ENCODE measurements at regions not wholly inside any gene's neighbourhood (a gene's known extent, or its start where the extent isn't known, plus 50 kb on each side); places are given as distances from the start of the nearest gene placed in this dataset.

DNA sequence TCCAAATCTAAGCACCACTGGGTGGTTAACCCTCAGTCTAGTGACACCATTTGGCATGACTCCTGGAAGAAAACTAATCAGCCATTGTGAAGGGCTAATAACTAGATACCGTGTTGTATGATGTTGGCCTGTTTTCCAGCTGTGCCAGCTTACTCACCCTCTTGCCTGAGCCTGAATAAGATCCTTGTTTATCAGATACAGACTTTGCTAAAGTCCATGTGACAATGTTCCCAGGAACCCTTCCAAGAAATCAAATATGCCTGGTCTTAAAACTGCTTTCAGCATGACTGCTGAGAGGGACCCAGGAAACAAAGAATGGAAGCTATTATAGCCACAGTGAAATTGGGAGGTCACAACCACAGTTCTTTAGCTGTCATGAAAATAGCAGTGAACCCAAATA lies 640.8 kb upstream of the INTU start:
- Histone ChIP-seq H3K9ac (ENCODE audit: low read depth in 1 of 3, low read length in 3 of 3) (no peak overlapping the region), H3K9me3 (ENCODE audit: control insufficient read depth in 3 of 3, low read length in 3 of 3) (peaks cover 0 to 4% (median 0%) of the 10 kb centered on the region in 3 donors), H3K36me3 (ENCODE audit: control insufficient read depth in 3 of 3, insufficient read depth in 3 of 3, low read length in 3 of 3) (no peaks in the 10 kb centered on the region), H3K4me3 (ENCODE audit: low read length in 3 of 3) (no peak overlapping the region), H3K27ac (ENCODE audit: low read depth, low read length) (no peak overlapping the region), H3K27me3 (ENCODE audit: control insufficient read depth in 3 of 3, insufficient read depth in 3 of 3, low read length in 3 of 3) (no peaks in the 10 kb centered on the region), H3K4me1 (ENCODE audit: control insufficient read depth in 3 of 3, insufficient read depth in 3 of 3, low read length in 3 of 3) (no peaks in the 10 kb centered on the region)

DNA sequence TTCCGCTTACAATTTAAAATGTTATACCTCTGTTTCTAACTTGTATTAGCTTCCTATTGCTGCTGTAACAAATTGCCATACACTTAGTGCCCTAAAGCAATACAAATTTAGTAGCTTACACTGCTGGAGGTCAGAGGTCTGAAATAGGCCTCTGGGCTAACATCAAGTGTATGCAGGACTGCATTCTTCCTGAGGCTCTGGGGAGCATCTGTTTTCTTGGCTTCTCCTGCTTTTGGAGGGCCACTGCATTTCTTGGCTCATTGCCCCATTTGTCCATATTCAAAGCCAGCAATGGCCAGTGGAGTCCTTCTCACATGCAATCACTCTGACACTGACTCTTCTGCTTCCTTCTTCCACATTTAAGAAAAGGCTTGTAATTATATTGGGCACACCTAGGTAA lies 639.8 kb upstream of the INTU start:
- H3K9me3 ChIP-seq (ENCODE audit: control insufficient read depth in 3 of 3, low read length in 3 of 3), result peaks cover 0 to 4% (median 0%) of the 10 kb centered on the region in 3 donors
- no peak overlapping the region for H3K27ac ChIP-seq (ENCODE audit: low read depth, low read length)
- H3K27me3 ChIP-seq (ENCODE audit: control insufficient read depth in 3 of 3, insufficient read depth in 3 of 3, low read length in 3 of 3), result no peaks in the 10 kb centered on the region
- no peak overlapping the region for H3K9ac ChIP-seq (ENCODE audit: low read depth in 1 of 3, low read length in 3 of 3)
- H3K4me1 ChIP-seq (ENCODE audit: control insufficient read depth in 3 of 3, insufficient read depth in 3 of 3, low read length in 3 of 3), result no peaks in the 10 kb centered on the region
- no peak overlapping the region for H3K4me3 ChIP-seq (ENCODE audit: low read length in 3 of 3)
- H3K36me3 ChIP-seq (ENCODE audit: control insufficient read depth in 3 of 3, insufficient read depth in 3 of 3, low read length in 3 of 3), result no peaks in the 10 kb centered on the region

DNA sequence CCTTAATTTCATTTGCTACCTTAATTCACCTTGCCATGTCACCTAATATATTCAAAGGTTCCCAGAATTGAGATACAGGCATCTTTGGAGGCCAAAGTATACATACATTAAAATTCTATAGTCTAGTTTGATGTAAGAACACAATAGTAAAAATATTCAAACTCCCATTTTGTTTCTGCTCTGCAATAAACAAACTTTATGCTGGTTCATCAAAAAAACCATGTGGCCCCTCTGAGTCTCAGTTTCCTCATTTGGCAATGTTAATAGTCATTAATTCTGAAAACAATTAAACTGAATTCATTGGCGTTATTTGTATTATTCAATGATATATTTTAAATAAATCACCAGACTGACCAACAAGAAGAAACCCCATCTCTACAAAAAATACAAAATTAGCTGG lies 639.4 kb upstream of the INTU start:
- H3K27ac ChIP-seq (ENCODE audit: low read depth, low read length), result no peak overlapping the region
- no peaks in the 10 kb centered on the region for H3K4me1 ChIP-seq (ENCODE audit: control insufficient read depth in 3 of 3, insufficient read depth in 3 of 3, low read length in 3 of 3)
- H3K4me3 ChIP-seq (ENCODE audit: low read length in 3 of 3), result no peak overlapping the region
- H3K36me3 ChIP-seq (ENCODE audit: control insufficient read depth in 3 of 3, insufficient read depth in 3 of 3, low read length in 3 of 3), result no peaks in the 10 kb centered on the region
- H3K9me3 ChIP-seq (ENCODE audit: control insufficient read depth in 3 of 3, low read length in 3 of 3), result peaks cover 0 to 4% (median 0%) of the 10 kb centered on the region in 3 donors
- no peaks in the 10 kb centered on the region for H3K27me3 ChIP-seq (ENCODE audit: control insufficient read depth in 3 of 3, insufficient read depth in 3 of 3, low read length in 3 of 3)
- H3K9ac ChIP-seq (ENCODE audit: low read depth in 1 of 3, low read length in 3 of 3), result no peak overlapping the region

DNA sequence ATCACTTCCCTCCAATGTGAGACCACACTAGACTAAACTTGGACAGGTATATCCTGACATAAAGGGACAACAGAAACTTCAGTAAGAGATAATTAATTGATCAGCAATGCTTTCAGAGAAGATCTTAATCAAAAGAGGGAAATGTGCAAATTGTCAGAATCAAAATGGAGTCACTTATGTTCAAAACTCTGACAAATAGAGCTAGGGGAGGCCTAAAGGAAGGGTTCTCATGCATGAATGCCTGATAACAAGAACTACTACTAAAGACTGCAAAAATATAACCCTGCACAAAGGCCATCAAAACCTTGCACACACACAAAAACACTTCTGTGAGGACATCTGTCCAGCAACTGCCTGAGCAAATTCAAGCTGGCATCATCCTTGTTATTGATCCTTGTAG lies 637.5 kb upstream of the INTU start:
- H3K9me3 ChIP-seq (ENCODE audit: control insufficient read depth in 3 of 3, low read length in 3 of 3), result peaks cover 0 to 4% (median 0%) of the 10 kb centered on the region in 3 donors
- H3K27ac ChIP-seq (ENCODE audit: low read depth, low read length), result no peak overlapping the region
- H3K27me3 ChIP-seq (ENCODE audit: control insufficient read depth in 3 of 3, insufficient read depth in 3 of 3, low read length in 3 of 3), result no peaks in the 10 kb centered on the region
- H3K4me3 ChIP-seq (ENCODE audit: low read length in 3 of 3), result no peak overlapping the region
- no peaks in the 10 kb centered on the region for H3K4me1 ChIP-seq (ENCODE audit: control insufficient read depth in 3 of 3, insufficient read depth in 3 of 3, low read length in 3 of 3)
- H3K36me3 ChIP-seq (ENCODE audit: control insufficient read depth in 3 of 3, insufficient read depth in 3 of 3, low read length in 3 of 3), result no peaks in the 10 kb centered on the region
- no peak overlapping the region for H3K9ac ChIP-seq (ENCODE audit: low read depth in 1 of 3, low read length in 3 of 3)

DNA sequence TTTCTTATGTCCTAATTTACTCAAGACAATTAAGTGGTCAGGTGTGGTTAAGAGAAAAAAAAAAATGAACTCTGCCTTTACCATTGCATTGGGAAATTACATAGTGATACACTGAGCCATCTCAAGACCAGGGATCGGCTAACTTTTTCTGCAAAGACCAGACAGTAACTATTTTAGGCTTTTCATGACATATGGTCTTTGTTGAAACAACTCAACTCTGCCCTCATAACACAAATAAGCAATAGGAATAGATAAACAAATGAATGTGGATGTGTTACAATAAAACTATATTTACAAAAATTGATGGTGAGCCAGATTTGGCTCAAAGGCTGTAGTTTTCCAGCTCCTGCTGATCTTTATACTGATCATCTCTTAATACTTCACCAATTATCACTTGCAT lies 632.6 kb upstream of the INTU start:
- no peaks in the 10 kb centered on the region for H3K4me1 ChIP-seq (ENCODE audit: control insufficient read depth in 3 of 3, insufficient read depth in 3 of 3, low read length in 3 of 3)
- no peaks in the 10 kb centered on the region for H3K36me3 ChIP-seq (ENCODE audit: control insufficient read depth in 3 of 3, insufficient read depth in 3 of 3, low read length in 3 of 3)
- H3K27ac ChIP-seq (ENCODE audit: low read depth, low read length), result no peak overlapping the region
- no peaks in the 10 kb centered on the region for H3K9me3 ChIP-seq (ENCODE audit: control insufficient read depth in 3 of 3, low read length in 3 of 3)
- H3K27me3 ChIP-seq (ENCODE audit: control insufficient read depth in 3 of 3, insufficient read depth in 3 of 3, low read length in 3 of 3), result no peaks in the 10 kb centered on the region
- no peak overlapping the region for H3K4me3 ChIP-seq (ENCODE audit: low read length in 3 of 3)
- no peak overlapping the region for H3K9ac ChIP-seq (ENCODE audit: low read depth in 1 of 3, low read length in 3 of 3)

DNA sequence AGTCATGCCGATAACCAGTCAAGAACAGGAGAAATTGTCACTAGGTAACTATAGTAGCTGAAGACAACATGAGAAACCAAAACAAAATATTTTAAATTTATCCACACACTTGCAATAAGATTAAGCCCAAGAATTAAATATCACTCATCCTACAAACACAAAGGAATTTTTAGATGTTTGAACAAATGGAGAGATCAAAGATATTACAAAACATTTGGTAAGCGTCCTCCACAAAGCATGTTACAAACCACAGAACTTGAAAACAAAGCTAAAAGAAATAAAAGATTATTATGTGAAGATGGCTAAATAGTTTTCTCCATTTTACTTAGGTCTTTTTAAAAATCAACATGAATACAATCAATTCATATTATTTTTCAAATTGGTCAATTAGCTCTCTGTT lies 631.9 kb upstream of the INTU start:
- no peak overlapping the region for H3K4me3 ChIP-seq (ENCODE audit: low read length in 3 of 3)
- H3K4me1 ChIP-seq (ENCODE audit: control insufficient read depth in 3 of 3, insufficient read depth in 3 of 3, low read length in 3 of 3), result no peaks in the 10 kb centered on the region
- no peaks in the 10 kb centered on the region for H3K36me3 ChIP-seq (ENCODE audit: control insufficient read depth in 3 of 3, insufficient read depth in 3 of 3, low read length in 3 of 3)
- H3K9ac ChIP-seq (ENCODE audit: low read depth in 1 of 3, low read length in 3 of 3), result no peak overlapping the region
- no peaks in the 10 kb centered on the region for H3K27me3 ChIP-seq (ENCODE audit: control insufficient read depth in 3 of 3, insufficient read depth in 3 of 3, low read length in 3 of 3)
- H3K9me3 ChIP-seq (ENCODE audit: control insufficient read depth in 3 of 3, low read length in 3 of 3), result no peaks in the 10 kb centered on the region
- H3K27ac ChIP-seq (ENCODE audit: low read depth, low read length), result no peak overlapping the region

DNA sequence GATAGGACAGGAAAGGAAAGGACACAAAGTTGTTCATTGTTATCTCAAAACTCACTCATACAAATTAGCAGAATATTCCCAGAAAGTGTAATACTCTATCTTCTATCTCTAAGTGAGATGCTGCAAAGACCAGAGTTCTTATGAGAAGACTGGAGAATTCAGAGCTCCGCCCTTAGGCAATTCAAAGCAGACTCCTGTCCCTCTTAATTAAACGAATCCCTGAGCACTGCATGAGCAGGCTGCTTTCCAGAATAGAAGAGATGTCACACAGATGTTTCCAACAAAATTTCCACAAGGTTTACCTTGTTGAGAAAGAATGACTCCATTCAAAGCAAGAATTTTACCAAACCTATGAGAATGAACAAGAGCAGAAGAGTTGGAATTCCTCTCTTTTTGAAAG lies 630.8 kb upstream of the INTU start:
- H3K4me3 ChIP-seq (ENCODE audit: low read length in 3 of 3), result no peak overlapping the region
- no peak overlapping the region for H3K9ac ChIP-seq (ENCODE audit: low read depth in 1 of 3, low read length in 3 of 3)
- no peaks in the 10 kb centered on the region for H3K4me1 ChIP-seq (ENCODE audit: control insufficient read depth in 3 of 3, insufficient read depth in 3 of 3, low read length in 3 of 3)
- H3K27ac ChIP-seq (ENCODE audit: low read depth, low read length), result no peak overlapping the region
- no peaks in the 10 kb centered on the region for H3K9me3 ChIP-seq (ENCODE audit: control insufficient read depth in 3 of 3, low read length in 3 of 3)
- no peaks in the 10 kb centered on the region for H3K27me3 ChIP-seq (ENCODE audit: control insufficient read depth in 3 of 3, insufficient read depth in 3 of 3, low read length in 3 of 3)
- no peaks in the 10 kb centered on the region for H3K36me3 ChIP-seq (ENCODE audit: control insufficient read depth in 3 of 3, insufficient read depth in 3 of 3, low read length in 3 of 3)

DNA sequence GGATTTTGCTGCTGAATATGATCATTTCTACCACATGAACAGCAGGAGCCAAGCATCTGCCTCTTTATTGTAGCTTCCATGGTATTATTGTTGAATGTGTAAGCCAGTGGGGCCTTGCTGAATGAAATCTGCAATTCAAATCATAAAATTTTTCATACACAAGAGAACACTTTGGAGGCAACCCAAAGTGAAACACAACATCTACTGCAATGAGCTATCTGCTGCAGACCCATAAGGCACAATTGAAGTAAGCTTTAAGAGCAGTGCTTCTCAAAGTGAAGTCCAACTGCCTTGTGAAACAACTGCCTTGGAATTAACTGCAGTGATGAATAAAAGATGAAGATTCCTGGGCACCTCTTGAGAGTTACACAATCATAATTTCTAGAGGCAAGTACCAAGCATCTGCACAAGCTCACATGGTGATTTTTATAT lies 626.3 kb upstream of the INTU start:
- no peak overlapping the region for H3K4me3 ChIP-seq (ENCODE audit: low read length in 3 of 3)
- no peaks in the 10 kb centered on the region for H3K36me3 ChIP-seq (ENCODE audit: control insufficient read depth in 3 of 3, insufficient read depth in 3 of 3, low read length in 3 of 3)
- no peak overlapping the region for H3K27ac ChIP-seq (ENCODE audit: low read depth, low read length)
- no peaks in the 10 kb centered on the region for H3K27me3 ChIP-seq (ENCODE audit: control insufficient read depth in 3 of 3, insufficient read depth in 3 of 3, low read length in 3 of 3)
- no peaks in the 10 kb centered on the region for H3K9me3 ChIP-seq (ENCODE audit: control insufficient read depth in 3 of 3, low read length in 3 of 3)
- H3K4me1 ChIP-seq (ENCODE audit: control insufficient read depth in 3 of 3, insufficient read depth in 3 of 3, low read length in 3 of 3), result no peaks in the 10 kb centered on the region
- no peak overlapping the region for H3K9ac ChIP-seq (ENCODE audit: low read depth in 1 of 3, low read length in 3 of 3)

DNA sequence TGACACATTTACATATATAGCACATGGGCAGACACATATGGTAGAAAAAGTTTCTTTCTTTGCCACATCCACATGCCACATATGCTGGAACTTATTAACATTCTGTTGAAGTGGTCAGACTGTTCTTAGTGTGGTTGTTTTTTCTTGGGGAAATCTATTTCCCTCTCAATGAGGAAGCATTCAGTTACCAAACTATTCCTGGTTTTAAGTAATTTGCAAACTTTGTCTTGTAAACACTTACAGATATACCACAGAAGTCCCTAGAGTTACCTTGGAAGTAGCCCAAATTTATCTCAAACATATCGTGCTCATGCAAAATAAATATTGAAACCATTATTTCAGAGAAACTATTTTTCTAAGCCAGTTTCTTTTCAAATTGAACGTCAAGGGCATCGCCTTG lies 625.5 kb upstream of the INTU start:
- no peaks in the 10 kb centered on the region for H3K9me3 ChIP-seq (ENCODE audit: control insufficient read depth in 3 of 3, low read length in 3 of 3)
- H3K4me3 ChIP-seq (ENCODE audit: low read length in 3 of 3), result no peak overlapping the region
- H3K9ac ChIP-seq (ENCODE audit: low read depth in 1 of 3, low read length in 3 of 3), result no peak overlapping the region
- no peaks in the 10 kb centered on the region for H3K27me3 ChIP-seq (ENCODE audit: control insufficient read depth in 3 of 3, insufficient read depth in 3 of 3, low read length in 3 of 3)
- no peaks in the 10 kb centered on the region for H3K36me3 ChIP-seq (ENCODE audit: control insufficient read depth in 3 of 3, insufficient read depth in 3 of 3, low read length in 3 of 3)
- no peak overlapping the region for H3K27ac ChIP-seq (ENCODE audit: low read depth, low read length)
- H3K4me1 ChIP-seq (ENCODE audit: control insufficient read depth in 3 of 3, insufficient read depth in 3 of 3, low read length in 3 of 3), result no peaks in the 10 kb centered on the region

DNA sequence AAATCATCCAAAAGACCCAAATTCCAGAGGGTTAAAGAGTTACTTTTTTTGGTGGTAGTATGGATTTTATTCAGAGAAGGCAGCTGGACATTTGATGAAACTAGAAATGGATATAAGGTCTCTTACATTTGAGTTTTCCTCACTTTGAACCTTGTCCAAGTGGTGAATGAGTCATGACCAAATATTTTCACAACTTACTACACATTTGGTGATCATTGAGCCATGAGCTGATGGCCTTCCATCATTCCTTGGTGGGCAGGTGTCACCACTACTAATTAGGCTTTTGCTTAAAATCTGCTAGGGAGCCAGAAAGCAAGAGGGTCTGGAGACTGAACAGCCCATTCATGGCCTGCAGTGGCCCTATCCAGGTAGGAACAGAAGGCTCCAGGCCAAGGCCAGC lies 620.2 kb upstream of the INTU start:
- Histone ChIP-seq H3K9me3 (ENCODE audit: control insufficient read depth in 3 of 3, low read length in 3 of 3) (no peaks in the 10 kb centered on the region), H3K27ac (ENCODE audit: low read depth, low read length) (no peak overlapping the region), H3K9ac (ENCODE audit: low read depth in 1 of 3, low read length in 3 of 3) (no peak overlapping the region), H3K4me3 (ENCODE audit: low read length in 3 of 3) (no peak overlapping the region), H3K4me1 (ENCODE audit: control insufficient read depth in 3 of 3, insufficient read depth in 3 of 3, low read length in 3 of 3) (no peaks in the 10 kb centered on the region), H3K27me3 (ENCODE audit: control insufficient read depth in 3 of 3, insufficient read depth in 3 of 3, low read length in 3 of 3) (no peaks in the 10 kb centered on the region), H3K36me3 (ENCODE audit: control insufficient read depth in 3 of 3, insufficient read depth in 3 of 3, low read length in 3 of 3) (no peaks in the 10 kb centered on the region)

DNA sequence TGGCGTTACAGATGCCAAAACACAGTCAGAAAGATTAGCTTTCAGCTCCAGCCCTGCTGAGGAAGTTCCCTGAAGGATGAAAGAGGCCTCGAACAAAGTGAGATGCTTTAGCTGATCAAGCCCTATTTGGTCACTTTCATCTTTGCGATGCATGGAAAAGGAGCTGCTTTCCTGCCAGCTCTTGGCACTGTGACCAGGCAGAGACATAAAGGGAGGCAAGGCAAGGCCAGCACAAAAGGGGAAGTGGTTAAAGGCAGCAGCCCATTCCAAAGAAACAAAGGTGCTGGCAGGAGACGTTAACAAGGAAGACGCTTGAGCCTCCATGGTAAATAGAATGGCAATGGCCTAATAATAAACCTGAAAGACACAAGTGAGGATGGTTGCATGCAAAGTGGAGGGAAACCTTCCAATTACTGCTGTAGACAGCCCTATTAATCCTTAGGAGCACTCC lies 617.1 kb upstream of the INTU start:
- Histone ChIP-seq H3K4me1 (ENCODE audit: control insufficient read depth in 3 of 3, insufficient read depth in 3 of 3, low read length in 3 of 3) (no peaks in the 10 kb centered on the region), H3K36me3 (ENCODE audit: control insufficient read depth in 3 of 3, insufficient read depth in 3 of 3, low read length in 3 of 3) (no peaks in the 10 kb centered on the region), H3K27me3 (ENCODE audit: control insufficient read depth in 3 of 3, insufficient read depth in 3 of 3, low read length in 3 of 3) (no peaks in the 10 kb centered on the region), H3K9ac (ENCODE audit: low read depth in 1 of 3, low read length in 3 of 3) (no peak overlapping the region), H3K27ac (ENCODE audit: low read depth, low read length) (no peak overlapping the region), H3K9me3 (ENCODE audit: control insufficient read depth in 3 of 3, low read length in 3 of 3) (no peaks in the 10 kb centered on the region), H3K4me3 (ENCODE audit: low read length in 3 of 3) (no peak overlapping the region)
